NT2/D1 (cell line): ENCODE measurements at regions not wholly inside any gene's neighbourhood (a gene's known extent, or its start where the extent isn't known, plus 50 kb on each side); places are given as distances from the start of the nearest gene placed in this dataset.

Source experiments
- DNase-seq: peaks from one replicate; pipeline ENCODE4 v3.0.0-alpha.2; 2011; ENCODE audit warnings: low read depth, low spot score
- H3K27me3 ChIP-seq: 2 replicates; pipeline ENCODE4 v1.6.0; 2011; ENCODE audit warnings: mild to moderate bottlenecking; ENCODE audit not compliant: insufficient read length, insufficient read depth
- H3K36me3 ChIP-seq: 2 replicates; pipeline ENCODE4 v1.6.1; 2011; ENCODE audit warnings: mild to moderate bottlenecking, low read length, mixed read lengths; ENCODE audit not compliant: insufficient read depth, insufficient read length
- H3K4me1 ChIP-seq: 2 replicates; pipeline ENCODE4 v1.5.1; 2011; ENCODE audit not compliant: insufficient read depth, insufficient read length
- H3K4me3 ChIP-seq: 2 replicates; pipeline ENCODE4 v1.5.1; 2011; ENCODE audit warnings: low read depth; ENCODE audit not compliant: insufficient read length
- H3K9ac ChIP-seq: 2 replicates; pipeline ENCODE4 v1.6.0; 2011; ENCODE audit warnings: low read depth; ENCODE audit not compliant: insufficient read length
- H3K9me3 ChIP-seq: 2 replicates; pipeline ENCODE4 v1.5.1; 2011; ENCODE audit warnings: mild to moderate bottlenecking, low read length; ENCODE audit not compliant: insufficient read depth
- SUZ12 ChIP-seq: IDR thresholded peaks from 2 replicates; pipeline ENCODE4 v1.6.1; 2011; ENCODE audit not compliant: insufficient read length, insufficient read depth; ENCODE audit errors: extremely low read depth
- YY1 ChIP-seq: IDR thresholded peaks from 2 replicates; pipeline ENCODE4 v1.6.1; 2011; ENCODE audit not compliant: insufficient read length, insufficient read depth
- ZNF274 ChIP-seq: IDR thresholded peaks from 2 replicates; pipeline ENCODE4 v1.6.1; 2011; ENCODE audit warnings: mild to moderate bottlenecking, low read depth, low read length

DNA sequence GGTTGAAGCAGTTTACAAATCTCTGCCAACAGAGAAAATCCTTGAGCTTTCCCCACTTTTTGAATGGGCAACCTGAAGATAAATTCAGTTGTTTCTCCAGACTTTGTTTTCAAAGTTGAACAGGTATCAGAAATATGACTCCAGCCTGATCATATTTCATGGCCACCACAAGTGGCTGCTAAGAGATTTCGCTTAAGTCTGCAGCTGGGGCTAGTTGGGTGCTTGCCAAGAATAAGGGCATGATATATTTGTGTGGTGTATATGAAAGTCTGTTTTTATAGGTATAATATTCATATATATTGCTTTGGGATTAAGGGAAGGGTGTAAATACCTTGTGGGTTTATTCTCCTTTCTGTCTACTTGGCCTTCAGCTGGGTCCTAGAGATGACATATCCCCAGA lies 168.4 kb upstream of the GDNF start:
- TF ChIP-seq SUZ12 = no peak
- TF ChIP-seq ZNF274 = no peak
- TF ChIP-seq YY1 = no peak
- no peaks in the 10 kb centered on the region for H3K27me3 ChIP-seq
- H3K4me3 ChIP-seq = no peak overlapping the region
- DNase-seq = no peak
- no peaks in the 10 kb centered on the region for H3K4me1 ChIP-seq
- H3K9ac ChIP-seq = no peak overlapping the region
- H3K36me3 ChIP-seq = no peaks in the 10 kb centered on the region
- no peaks in the 10 kb centered on the region for H3K9me3 ChIP-seq

DNA sequence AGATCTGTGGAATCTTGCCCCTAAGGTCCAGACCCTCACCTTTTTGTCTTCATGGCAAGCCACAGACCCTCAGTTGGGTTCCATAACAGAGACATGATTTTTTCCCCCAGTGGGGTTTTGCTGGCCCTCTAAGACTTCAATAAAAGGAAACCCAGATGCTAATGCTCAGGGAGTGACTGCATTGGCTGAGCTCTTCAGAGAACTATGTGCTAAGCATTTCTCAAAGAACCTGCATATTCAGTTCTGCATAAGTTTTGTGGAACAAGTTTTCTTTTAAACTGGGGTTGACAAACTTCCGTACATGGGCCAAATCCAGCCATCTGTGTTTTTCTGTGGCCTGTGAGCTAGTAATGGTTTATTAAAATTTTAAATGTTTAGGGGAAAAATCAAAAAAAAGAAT lies 159.8 kb upstream of the GDNF start:
- TF ChIP-seq YY1 (no peak), ZNF274 (no peak), SUZ12 (no peak)
- H3K4me3 ChIP-seq = no peak overlapping the region
- no peak overlapping the region for H3K9ac ChIP-seq

DNA sequence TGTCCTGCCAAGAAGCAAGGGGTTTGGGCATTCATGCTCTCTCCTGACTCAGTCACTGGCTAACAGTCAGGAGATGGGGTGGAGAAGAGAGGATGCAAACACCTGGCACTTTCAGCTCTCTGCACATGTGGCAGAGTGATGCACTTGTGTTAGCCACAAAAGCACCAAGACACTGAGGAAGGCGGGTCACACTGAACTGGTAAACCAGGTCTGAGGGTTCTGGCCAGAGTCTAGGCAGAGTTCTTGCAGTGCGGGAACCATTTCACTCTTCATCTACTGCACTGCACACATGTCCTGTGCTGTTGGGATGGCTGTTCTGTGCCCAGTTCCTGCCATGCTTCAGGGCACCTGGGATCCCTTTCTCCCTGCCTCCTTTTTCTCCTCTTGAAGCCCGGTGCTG lies 157.1 kb upstream of the GDNF start:
- no peak for DNase-seq
- H3K4me3 ChIP-seq = no peak overlapping the region
- no peaks in the 10 kb centered on the region for H3K9me3 ChIP-seq
- TF ChIP-seq ZNF274 (no peak), SUZ12 (no peak), YY1 (no peak)
- no peaks in the 10 kb centered on the region for H3K36me3 ChIP-seq
- H3K9ac ChIP-seq = no peak overlapping the region
- H3K27me3 ChIP-seq = no peaks in the 10 kb centered on the region
- no peaks in the 10 kb centered on the region for H3K4me1 ChIP-seq

More for the DNA sequence above, 159.8 kb upstream of the GDNF start:
- DNase-seq = no peak
- no peaks in the 10 kb centered on the region for H3K4me1 ChIP-seq
- no peaks in the 10 kb centered on the region for H3K36me3 ChIP-seq
- no peaks in the 10 kb centered on the region for H3K9me3 ChIP-seq
- no peaks in the 10 kb centered on the region for H3K27me3 ChIP-seq

DNA sequence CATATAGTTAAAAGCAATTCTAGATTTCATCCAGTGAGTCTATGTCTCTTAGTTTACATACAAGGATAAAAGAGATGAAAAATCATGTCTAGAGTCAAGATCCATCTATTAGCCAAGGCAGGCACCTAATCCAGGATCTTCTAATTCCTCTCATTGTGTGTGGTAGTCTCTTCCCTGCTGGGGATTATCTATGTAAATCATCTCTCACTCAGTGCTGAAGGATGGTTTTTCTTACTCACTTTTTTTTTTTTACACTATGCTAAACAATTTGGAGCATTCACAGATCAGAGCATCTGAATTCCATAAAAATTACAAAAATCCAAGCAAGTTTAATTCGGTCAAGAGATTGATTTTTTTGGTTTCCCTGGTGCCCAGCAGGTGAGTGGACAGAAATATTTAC lies 154.9 kb upstream of the GDNF start:
- Histone ChIP-seq H3K4me1 (no peaks in the 10 kb centered on the region), H3K27me3 (no peaks in the 10 kb centered on the region), H3K9me3 (no peaks in the 10 kb centered on the region), H3K9ac (no peak overlapping the region), H3K4me3 (no peak overlapping the region), H3K36me3 (no peaks in the 10 kb centered on the region)
- no peak for DNase-seq
- TF ChIP-seq ZNF274 (no peak), YY1 (no peak), SUZ12 (no peak)

DNA sequence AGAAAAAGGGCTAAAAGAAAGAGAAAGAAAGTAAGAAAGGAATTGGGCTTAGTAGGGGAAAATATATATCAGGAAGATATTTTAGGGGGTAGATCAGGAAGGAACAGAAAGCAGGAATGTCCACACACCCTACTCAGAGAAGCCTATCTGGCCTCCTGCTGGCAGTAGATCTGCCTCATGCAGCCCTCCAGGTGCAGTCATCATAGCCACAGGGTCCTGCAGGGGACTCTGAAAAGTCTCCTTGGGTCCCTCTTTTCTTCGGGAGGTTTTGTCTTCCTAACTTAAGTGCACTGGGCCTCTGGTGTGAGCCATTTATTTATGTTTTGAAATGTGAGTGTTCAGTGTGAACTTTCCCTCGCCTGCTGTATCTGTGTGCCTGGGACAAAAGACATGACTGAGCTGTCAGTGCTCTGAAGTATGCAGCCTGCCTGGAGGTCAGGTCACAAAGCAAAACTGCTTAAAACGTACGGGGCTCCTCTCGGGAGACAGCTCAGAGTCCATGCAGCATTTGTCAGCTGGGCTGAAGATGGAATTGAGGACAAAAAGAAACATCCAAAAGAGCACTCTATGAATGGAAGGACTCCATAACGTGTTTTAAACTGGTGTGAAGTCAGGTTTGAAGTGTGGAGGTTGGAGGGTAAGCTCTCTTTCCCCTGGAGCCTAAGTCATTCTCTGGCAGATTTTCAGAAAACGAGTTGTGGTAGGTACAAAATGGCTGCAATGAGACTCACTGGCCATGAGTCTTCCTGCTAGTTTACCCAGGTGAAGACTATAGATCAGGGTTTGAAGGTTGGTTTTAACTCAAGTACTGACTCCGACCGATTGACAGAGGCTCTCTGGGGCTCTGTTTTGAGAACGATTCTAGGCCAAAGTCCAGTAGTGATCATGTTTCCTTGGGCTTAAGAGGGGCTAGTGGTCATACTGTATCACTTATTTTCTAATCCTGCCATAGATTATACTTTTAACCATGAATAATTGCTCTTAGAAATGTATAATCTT lies 151.8 kb upstream of the GDNF start:
- H3K4me1 ChIP-seq = no peaks in the 10 kb centered on the region
- TF ChIP-seq SUZ12 (no peak), ZNF274 (no peak), YY1 (no peak)
- no peak for DNase-seq
- H3K4me3 ChIP-seq = no peak overlapping the region
- no peaks in the 10 kb centered on the region for H3K36me3 ChIP-seq
- no peaks in the 10 kb centered on the region for H3K27me3 ChIP-seq
- no peaks in the 10 kb centered on the region for H3K9me3 ChIP-seq
- H3K9ac ChIP-seq = no peak overlapping the region

DNA sequence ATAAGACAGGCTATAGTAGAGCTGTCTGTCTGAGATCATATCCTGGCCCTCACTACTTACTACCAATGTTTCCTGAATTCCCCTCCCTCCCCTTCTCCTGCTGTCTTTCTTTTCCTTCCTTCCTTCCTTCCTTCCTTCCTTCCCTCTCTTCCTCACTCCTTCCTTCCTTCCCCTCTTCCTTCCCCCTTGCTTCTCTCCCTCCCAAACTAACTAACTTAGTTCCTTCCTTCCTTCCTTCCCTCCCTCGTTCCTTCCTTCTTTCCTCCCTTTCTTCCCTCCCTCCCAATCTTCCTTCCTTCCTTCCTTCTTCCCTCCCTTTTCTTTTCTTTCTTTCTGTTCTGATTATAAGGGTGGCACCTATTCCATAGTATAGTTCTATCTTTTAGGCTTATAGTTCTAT lies 150.0 kb upstream of the GDNF start:
- no peak overlapping the region for H3K4me3 ChIP-seq
- no peaks in the 10 kb centered on the region for H3K36me3 ChIP-seq

DNA sequence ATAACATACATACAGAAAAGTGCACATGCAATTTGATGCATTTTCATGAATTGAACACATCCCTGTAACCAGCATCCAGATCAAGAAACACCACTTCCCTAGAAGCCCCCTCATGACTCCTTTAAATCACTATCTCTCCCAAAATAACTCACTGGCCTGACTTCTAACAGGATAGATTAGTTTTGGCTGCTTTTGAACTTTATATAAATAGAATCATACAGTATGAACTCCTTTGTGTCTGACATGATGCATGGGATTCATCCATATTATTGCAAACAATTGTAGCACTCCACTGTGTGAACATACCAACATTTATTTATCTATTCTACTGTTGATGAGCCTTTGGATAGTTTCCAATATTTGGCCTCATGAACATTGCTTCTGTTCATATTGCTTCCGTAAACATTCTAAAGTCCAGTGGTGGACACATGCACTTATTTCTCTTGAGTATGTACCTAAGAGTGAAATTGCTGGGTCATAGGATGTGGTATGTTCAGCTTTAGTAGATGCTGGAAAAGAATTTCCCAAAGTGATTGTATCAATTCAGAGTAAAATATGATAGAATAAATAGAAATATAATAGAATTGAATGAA lies 148.7 kb upstream of the GDNF start:
- Histone ChIP-seq H3K36me3 (no peaks in the 10 kb centered on the region), H3K9me3 (no peaks in the 10 kb centered on the region), H3K4me3 (no peak overlapping the region), H3K9ac (no peak overlapping the region), H3K4me1 (no peaks in the 10 kb centered on the region), H3K27me3 (no peaks in the 10 kb centered on the region)
- DNase-seq = no peak
- TF ChIP-seq YY1 (no peak), ZNF274 (no peak), SUZ12 (no peak)

More for the DNA sequence above, 150.0 kb upstream of the GDNF start:
- Histone ChIP-seq H3K4me1 (no peaks in the 10 kb centered on the region), H3K27me3 (no peaks in the 10 kb centered on the region), H3K9me3 (no peaks in the 10 kb centered on the region), H3K9ac (no peak overlapping the region)
- TF ChIP-seq SUZ12 (no peak), YY1 (no peak), ZNF274 (no peak)
- no peak for DNase-seq

DNA sequence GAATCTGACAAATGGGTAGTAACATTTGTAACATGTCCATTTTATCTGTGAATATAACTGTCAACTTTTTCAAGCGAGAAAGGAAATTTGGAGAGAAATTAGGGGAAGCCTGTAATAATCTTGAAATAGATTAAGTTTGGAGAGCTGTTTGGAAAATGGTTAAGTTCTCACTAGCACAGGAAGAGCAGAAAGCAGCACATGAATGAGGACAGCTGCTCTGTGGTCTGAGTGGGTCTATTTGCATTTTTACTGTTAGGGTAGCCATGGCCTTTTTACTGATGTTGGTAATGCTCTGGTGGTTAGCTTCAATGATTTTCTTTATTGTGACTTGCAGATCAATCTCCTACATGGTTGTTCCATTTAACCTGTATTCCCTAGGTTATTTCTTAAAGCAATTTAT lies 144.5 kb upstream of the GDNF start:
- peaks cover 13% of the 10 kb centered on the region; the same call in 1 of the 2 replicates for H3K9me3 ChIP-seq
- no peaks in the 10 kb centered on the region for H3K36me3 ChIP-seq
- H3K27me3 ChIP-seq = no peaks in the 10 kb centered on the region
- no peak overlapping the region for H3K4me3 ChIP-seq
- H3K9ac ChIP-seq = no peak overlapping the region
- no peak for DNase-seq
- no peaks in the 10 kb centered on the region for H3K4me1 ChIP-seq
- no peak for TF ChIP-seq YY1
- TF ChIP-seq ZNF274 = no peak
- no peak for TF ChIP-seq SUZ12
